NCI-H446 (cell line): ENCODE measurements at regions not wholly inside any gene's neighbourhood (a gene's known extent, or its start where the extent isn't known, plus 50 kb on each side); places are given as distances from the start of the nearest gene placed in this dataset.
A peak's percentile ranks its signal among the peaks of the same experiment; 100 is the strongest.

Experiments used
- DNase-seq, 2 experiments: peaks; one replicate each; lab custom pipeline; 2025; lab: John Stamatoyannopoulos, UW

- DNase-seq: no peak
These were observed 381.4 kb downstream of the ELAVL2 start for GRCh38 chr9:23444658-23445057.

GRCh38 chr9:23447166-23447565, 378.9 kb downstream of the ELAVL2 start:
- DNase-seq: peak; percentile 72 to 96

- DNase-seq: no peak
These were observed 378.1 kb downstream of the ELAVL2 start for GRCh38 chr9:23447944-23448343.

GRCh38 chr9:23451802-23452418, 374.1 kb downstream of the ELAVL2 start:
- no peak for DNase-seq

GRCh38 chr9:23464275-23464674, 361.8 kb downstream of the ELAVL2 start:
- no peak for DNase-seq

- no peak for DNase-seq
These were observed 358.8 kb downstream of the ELAVL2 start for GRCh38 chr9:23467276-23467675.

- DNase-seq: no peak
These were observed 348.1 kb downstream of the ELAVL2 start for GRCh38 chr9:23477908-23478307.

- DNase-seq: no peak
These were observed 342.5 kb downstream of the ELAVL2 start for GRCh38 chr9:23483566-23483965.

GRCh38 chr9:23492126-23493002, 333.7 kb downstream of the ELAVL2 start:
- DNase-seq: peak; percentile 59 to 89

GRCh38 chr9:23493219-23493618, 332.8 kb downstream of the ELAVL2 start:
- DNase-seq: no peak

- no peak for DNase-seq
These were observed 329.4 kb downstream of the ELAVL2 start for GRCh38 chr9:23496489-23497136.

GRCh38 chr9:23497137-23497504, 328.9 kb downstream of the ELAVL2 start:
- DNase-seq: no peak

- DNase-seq: no peak
These were observed 324.0 kb downstream of the ELAVL2 start for GRCh38 chr9:23502004-23502403.

GRCh38 chr9:23522952-23523351, 303.1 kb downstream of the ELAVL2 start:
- no peak for DNase-seq

GRCh38 chr9:23524607-23525155, 301.4 kb downstream of the ELAVL2 start:
- no peak for DNase-seq

- no peak for DNase-seq
These were observed 299.2 kb downstream of the ELAVL2 start for GRCh38 chr9:23526806-23527205.

- DNase-seq: no peak
These were observed 293.8 kb downstream of the ELAVL2 start for GRCh38 chr9:23532282-23532681.

GRCh38 chr9:23537192-23538066, 288.6 kb downstream of the ELAVL2 start:
- DNase-seq: peak; percentile 29 to 79

GRCh38 chr9:23538067-23538402, 288.0 kb downstream of the ELAVL2 start:
- DNase-seq: peak in 1 of 2 experiments; percentile 15

GRCh38 chr9:23538461-23539003, 287.5 kb downstream of the ELAVL2 start:
- no peak for DNase-seq

GRCh38 chr9:23539311-23539710, 286.7 kb downstream of the ELAVL2 start:
- no peak for DNase-seq

- DNase-seq: no peak
These were observed 284.1 kb downstream of the ELAVL2 start for GRCh38 chr9:23541976-23542375.
